HG03432 (cell line): ENCODE measurements at regions not wholly inside any gene's neighbourhood (a gene's known extent, or its start where the extent isn't known, plus 50 kb on each side); places are given as distances from the start of the nearest gene placed in this dataset.
"Not testable (repeated sequence)": the region's sequence is repeated elsewhere in the genome, so short reads cannot be mapped to it uniquely, and the experiment has no call there.

ENCODE experiments used
- ATAC-seq: cut with Tn5 transposase; IDR thresholded peaks from one replicate; pipeline ENCODE4 v1.9.1; 2021; ENCODE audit warnings: mild to moderate bottlenecking, moderate library complexity; ENCODE audit not compliant: unreplicated experiment

DNA sequence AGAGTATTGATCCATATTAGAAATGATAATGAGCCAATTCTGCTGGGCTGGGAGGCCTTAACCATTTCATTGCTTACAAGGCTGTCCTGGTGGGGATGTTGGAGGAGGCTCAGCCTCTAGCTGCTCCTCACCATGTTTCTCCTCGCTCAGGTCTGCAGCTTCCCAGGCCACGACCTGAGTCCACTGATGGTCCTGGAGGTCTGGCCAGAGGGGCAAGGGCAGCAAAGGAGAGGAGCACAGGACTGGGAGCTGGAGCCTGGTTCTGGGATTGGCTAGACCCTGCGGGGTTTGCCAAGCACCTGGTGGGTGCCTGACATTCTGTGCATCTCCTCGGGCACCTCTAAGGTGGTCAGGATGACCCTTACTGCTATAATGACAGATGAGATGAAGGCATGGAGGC lies 92.6 kb downstream of the KIF26A start:
- ATAC-seq = no peak

GRCh38 chr14:104232070-104232484 lies 93.7 kb downstream of the KIF26A start:
- no peak for ATAC-seq

DNA sequence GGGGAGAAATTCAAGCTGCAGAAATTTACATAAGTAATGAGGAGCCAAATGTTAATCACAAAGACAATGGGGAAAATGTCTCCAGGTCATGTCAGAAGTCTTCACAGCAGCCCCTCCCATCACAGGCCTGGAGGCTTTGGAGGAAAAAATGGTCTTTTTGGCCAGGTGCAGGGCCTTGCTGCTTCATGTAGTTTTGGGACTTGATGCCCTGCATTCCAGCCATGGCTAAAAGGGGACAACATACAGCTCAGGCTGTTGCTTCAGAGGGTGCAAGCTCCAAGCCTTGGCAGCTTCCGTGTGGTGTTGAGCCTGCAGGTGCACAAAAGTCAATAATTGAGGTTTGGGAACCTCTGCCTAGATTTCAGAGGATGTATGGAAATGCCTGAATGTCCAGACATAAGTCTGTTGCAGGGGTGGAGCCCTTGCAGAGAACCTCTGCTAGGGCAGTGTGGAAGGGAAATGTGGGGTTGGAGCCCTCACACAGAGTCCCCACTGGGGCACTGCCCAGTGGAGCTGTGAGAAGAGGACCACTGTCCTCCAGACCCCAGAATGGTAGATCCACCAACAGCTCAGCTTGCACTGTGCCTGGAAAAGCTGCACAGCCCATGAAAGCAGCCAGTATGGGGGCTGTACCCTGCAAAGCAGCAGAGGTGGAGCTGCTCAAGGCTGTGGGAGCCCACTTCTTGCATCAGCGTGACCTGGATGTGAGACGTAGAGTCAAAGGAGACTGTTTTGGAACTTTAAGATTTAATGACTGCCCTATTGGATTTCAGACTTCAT lies 95.8 kb downstream of the KIF26A start:
- ATAC-seq = not testable (repeated sequence)

DNA sequence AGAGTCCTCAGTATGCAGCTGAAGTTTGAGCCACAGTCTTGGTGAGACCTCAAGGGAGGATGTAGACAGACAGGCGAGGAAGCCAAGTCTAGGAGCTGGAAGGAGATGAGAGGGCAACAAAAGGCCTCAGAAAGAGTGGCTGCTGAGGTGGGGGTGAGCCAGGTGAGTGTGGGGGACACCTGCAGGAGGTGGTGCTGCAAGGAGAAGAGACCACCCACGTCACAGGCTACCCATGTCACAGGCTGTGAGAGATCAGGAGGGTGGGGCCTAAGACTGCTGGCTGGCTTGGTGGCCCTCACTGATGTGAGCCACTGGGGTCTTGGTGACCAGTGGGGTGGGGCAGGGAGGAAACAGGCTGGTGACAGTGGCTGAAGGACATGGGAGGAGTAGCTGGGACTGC lies 97.3 kb downstream of the KIF26A start:
- ATAC-seq = no peak

- no peak for ATAC-seq
Observed at GRCh38 chr14:104237651-104238423, 99.5 kb downstream of the KIF26A start.

GRCh38 chr14:104238424-104239184 lies 100.2 kb downstream of the KIF26A start:
- ATAC-seq = no peak

- ATAC-seq = no peak
Observed at GRCh38 chr14:104239185-104239775, 100.9 kb downstream of the KIF26A start.

GRCh38 chr14:104239861-104240301 lies 101.5 kb downstream of the KIF26A start:
- no peak for ATAC-seq

DNA sequence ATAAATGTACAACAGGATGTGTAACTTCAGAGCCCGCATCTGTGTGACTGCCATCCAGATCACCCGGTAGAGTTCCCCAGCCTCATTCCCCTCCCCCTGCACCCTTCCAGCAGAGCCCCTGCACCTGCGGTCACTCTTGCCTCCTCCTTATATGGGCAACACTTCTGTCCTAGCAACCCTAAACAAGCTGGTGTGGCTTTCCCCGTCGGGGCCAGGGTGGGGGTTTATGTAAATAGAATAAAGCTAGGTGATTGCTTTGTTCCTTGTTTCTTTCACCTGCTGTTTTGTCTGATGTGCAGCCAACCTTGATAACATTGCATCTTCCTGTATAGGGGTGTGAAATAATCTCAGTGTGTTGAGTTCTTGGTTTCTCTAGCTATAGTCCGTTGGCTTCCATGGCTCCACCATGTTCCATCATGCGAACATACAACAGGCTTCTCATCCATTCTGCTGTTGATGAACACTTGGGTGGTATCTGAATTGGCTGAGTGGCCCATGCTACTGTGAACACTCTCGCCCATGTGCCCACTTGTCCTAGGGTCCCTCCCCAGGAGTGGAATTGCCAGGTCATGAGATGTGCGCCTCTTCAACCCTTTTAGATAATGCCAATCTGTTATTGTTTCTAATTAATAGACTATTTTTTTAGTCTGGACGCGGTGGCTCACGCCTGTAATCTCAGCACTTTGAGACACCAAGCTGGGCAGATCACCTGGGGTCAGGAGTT lies 102.2 kb downstream of the KIF26A start:
- no peak for ATAC-seq

DNA sequence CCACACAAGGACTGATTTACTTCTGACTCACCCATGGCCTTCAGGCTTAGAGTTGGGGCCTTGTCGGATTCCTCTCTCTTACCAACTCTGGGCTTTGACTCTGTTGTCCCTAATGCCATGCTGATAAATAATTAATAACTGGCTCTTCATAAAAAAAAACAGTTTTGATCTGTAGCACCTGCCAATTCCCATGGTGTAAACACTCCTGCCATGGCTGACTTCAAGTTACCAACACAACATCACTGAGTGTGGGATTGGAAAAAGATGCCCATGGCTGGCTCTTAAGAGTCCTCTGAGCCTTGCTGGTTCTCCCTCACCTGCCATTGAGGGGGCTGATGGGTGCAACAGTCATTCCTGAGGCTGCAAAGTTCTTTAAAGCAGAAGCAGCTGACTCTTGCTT lies 104.8 kb downstream of the KIF26A start:
- no peak for ATAC-seq

DNA sequence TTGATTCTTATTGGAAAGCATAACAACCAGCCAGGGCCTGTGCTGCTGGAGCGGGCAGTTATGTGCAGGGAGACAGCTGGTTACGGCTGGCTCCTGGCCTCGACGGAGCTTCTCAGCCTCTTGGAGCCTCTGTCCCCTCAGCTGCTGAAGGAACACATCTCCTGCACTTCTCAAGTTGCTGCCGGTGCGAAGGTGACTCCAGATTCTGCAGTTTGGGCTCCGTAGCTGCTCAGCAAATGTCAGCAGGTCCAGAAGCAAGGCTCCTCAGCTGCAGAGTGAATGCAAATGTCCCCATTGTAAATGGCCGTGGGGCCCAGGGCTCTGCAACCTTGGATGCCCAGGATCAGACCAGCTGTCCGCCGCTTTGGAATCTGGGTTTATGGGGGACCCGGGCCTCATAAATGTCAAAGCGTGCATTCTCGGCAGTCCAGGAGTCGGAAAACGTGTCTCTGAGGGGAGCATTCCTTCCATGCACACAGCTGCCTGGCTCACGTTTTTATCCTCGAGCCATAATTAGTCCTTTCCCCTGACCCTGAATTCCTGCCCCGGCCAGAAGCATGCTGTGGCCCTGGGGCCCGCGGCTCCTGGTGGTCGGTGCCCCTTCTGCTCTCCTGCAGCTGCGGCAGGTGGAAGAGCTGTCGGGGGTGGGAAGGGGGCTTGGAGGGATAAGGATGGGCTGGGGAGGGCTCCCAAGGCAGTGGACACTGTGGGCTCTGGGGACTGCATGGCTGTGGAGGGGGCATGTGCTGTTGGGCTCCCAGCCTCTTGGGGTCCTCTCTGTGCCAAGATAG lies 106.0 kb downstream of the KIF26A start:
- ATAC-seq = no peak

GRCh38 chr14:104245075-104245474 lies 106.7 kb downstream of the KIF26A start:
- no peak for ATAC-seq

DNA sequence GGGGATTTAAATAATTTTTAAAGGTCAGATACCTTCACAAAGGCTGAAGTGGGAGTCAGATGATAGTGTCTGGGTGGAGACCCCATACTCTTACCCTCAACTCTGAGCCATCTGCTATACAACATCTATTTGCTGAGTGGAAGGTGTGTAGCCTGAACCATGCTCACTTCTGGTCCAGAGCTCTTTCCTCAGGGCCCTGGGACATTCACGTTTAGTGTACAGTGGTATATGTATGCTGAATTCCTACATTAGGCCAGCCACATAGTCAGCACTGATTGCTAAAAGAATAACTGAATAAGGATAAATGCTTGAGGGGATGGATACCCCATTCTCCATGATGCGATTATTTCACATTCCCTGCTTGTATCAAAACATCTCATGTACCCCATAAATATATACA lies 107.3 kb downstream of the KIF26A start:
- ATAC-seq = no peak

GRCh38 chr14:104246401-104247335 lies 108.3 kb downstream of the KIF26A start:
- no peak for ATAC-seq

GRCh38 chr14:104247336-104248202 lies 109.2 kb downstream of the KIF26A start:
- ATAC-seq = no peak

DNA sequence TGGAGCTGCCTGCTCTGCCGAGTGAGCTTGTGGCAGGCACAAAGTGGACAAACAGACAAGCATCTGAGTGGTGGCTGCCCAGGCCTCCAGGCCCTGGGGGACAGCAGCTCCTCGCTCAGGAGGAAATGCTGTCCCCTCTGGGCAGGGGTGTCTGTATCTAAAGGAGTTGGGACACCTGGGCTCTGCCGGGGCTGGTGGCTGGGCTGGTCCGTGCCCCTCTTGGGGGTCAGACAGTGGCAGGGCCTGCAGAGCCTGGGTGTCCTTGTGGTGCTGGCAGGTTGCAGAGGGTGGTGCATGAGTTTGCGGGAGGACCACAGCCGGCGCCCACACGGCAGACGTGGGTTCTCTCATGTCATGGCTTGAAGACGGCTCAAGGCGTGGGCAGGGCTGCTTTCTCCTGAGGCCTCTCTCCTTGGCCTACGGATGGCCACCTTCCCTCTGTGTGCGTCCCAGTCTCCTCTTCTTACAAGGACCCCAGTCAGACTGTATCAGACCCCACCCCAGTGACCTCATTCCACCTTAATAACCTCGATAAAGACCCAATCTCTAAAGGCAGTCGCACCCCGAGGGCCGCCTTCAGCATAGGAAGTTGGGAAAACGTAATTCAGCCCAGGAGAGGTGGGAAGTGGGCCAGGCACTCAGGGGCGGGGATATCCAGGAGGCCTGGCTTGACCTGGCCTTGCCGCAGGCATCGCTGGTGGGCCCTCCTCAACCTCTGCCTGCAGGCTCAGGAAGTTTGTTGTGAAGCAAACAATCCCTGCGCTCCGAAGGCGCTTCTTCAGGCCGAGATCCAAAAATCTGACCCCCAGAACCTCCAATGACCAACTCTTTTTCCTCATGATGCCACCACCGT lies 110.0 kb downstream of the KIF26A start:
- ATAC-seq = no peak

DNA sequence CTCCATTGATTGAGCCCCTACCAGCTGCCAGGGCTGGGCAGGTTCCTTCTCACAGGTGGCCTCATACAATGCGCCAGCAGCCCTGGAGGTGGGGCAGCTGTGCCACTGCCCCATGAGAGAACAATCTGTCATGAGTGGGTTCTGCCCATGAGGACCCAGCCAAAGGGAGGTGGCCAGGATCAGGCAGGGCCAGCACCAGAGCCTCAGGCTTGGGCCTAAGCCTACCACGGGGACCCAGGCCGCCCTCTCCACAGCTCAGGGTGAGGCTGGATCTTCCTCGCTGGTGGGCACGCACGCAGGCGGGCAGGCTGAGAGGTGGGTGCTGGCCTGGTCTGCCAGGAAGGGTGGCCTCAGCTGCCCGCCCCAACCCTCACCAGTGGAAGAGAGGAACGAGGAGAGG lies 110.7 kb downstream of the KIF26A start:
- no peak for ATAC-seq
